Neural progenitor cell (in vitro differentiated cells): ENCODE measurements at regions not wholly inside any gene's neighbourhood (a gene's known extent, or its start where the extent isn't known, plus 50 kb on each side); places are given as distances from the start of the nearest gene placed in this dataset.

ENCODE experiments used
- DNase-seq: peaks from one replicate; pipeline ENCODE4 v3.0.0-alpha.2; 2016; ENCODE audit warnings: low spot score
- H2AFZ ChIP-seq: fragments of 200-600 bp; sonication (generic); replicated peaks from 2 replicates; pipeline ENCODE4 v1.6.1; 2016; ENCODE audit warnings: antibody characterized with exemption
- H3F3A ChIP-seq: fragments of 200-600 bp; sonication (generic); 2 replicates; pipeline ENCODE4 v1.6.1; 2016; ENCODE audit warnings: antibody characterized with exemption, low read depth
- H3K27ac ChIP-seq: fragments of 200-600 bp; sonication (generic); 2 replicates; pipeline ENCODE4 v1.5.1; 2016; ENCODE audit warnings: mild to moderate bottlenecking
- H3K27me3 ChIP-seq: fragments of 200-600 bp; sonication (generic); 2 replicates; pipeline ENCODE4 v1.6.1; 2016; ENCODE audit warnings: mild to moderate bottlenecking, moderate library complexity
- H3K36me3 ChIP-seq: fragments of 200-600 bp; sonication (generic); 2 replicates; pipeline ENCODE4 v1.5.1; 2016
- H3K4me1 ChIP-seq: fragments of 200-600 bp; sonication (generic); 2 replicates; pipeline ENCODE4 v1.6.1; 2016; ENCODE audit warnings: mixed run types
- H3K4me2 ChIP-seq: fragments of 200-600 bp; sonication (generic); 2 replicates; pipeline ENCODE4 v1.6.1; 2016
- H3K4me3 ChIP-seq: fragments of 200-600 bp; sonication (generic); 2 replicates; pipeline ENCODE4 v1.5.1; 2016
- H3K79me2 ChIP-seq: fragments of 200-600 bp; sonication (generic); 2 replicates; pipeline ENCODE4 v1.6.1; 2016; ENCODE audit warnings: low read depth
- H3K9ac ChIP-seq: fragments of 200-600 bp; sonication (generic); 2 replicates; pipeline ENCODE4 v1.6.1; 2016
- H3K9me3 ChIP-seq: fragments of 200-600 bp; sonication (generic); 2 replicates; pipeline ENCODE4 v1.5.1; 2016; ENCODE audit warnings: low read depth
- H4K20me1 ChIP-seq: fragments of 200-600 bp; sonication (generic); 2 replicates; pipeline ENCODE4 v1.6.1; 2016; ENCODE audit warnings: low read depth
- H3K27ac Mint-ChIP-seq: 3 replicates; pipeline ENCODE4 v1.8.0; 2021; ENCODE audit warnings: mixed read lengths
- H3K27me3 Mint-ChIP-seq: 2 replicates; pipeline ENCODE4 v1.8.0; 2022; ENCODE audit warnings: low read depth, mild to moderate bottlenecking, inconsistent platforms, moderate library complexity, mixed read lengths; ENCODE audit not compliant: insufficient read depth
- H3K36me3 Mint-ChIP-seq: 3 replicates; pipeline ENCODE4 v1.8.0; 2021; ENCODE audit warnings: mixed read lengths
- H3K4me1 Mint-ChIP-seq: 3 replicates; pipeline ENCODE4 v1.8.0; 2021; ENCODE audit warnings: mixed read lengths
- H3K4me3 Mint-ChIP-seq: 3 replicates; pipeline ENCODE4 v1.8.0; 2021; ENCODE audit warnings: mild to moderate bottlenecking, moderate library complexity, mixed read lengths
- H3K9me3 Mint-ChIP-seq: 3 replicates; pipeline ENCODE4 v1.8.0; 2020; ENCODE audit warnings: mixed read lengths
- CTCF ChIP-seq: fragments of 200-600 bp; sonication (generic); IDR thresholded peaks from 2 replicates; pipeline ENCODE4 v1.5.1; 2017; ENCODE audit warnings: antibody characterized with exemption, mild to moderate bottlenecking
- EZH2 ChIP-seq: fragments of 200-600 bp; sonication (generic); IDR thresholded peaks from 2 replicates; pipeline ENCODE4 v1.6.1; 2017; ENCODE audit warnings: antibody characterized with exemption, mild to moderate bottlenecking, moderate library complexity
- EZH2phosphoT487 ChIP-seq: fragments of 200-600 bp; sonication (generic); IDR thresholded peaks from 2 replicates; pipeline ENCODE4 v1.6.1; 2017; ENCODE audit warnings: antibody characterized with exemption

DNA sequence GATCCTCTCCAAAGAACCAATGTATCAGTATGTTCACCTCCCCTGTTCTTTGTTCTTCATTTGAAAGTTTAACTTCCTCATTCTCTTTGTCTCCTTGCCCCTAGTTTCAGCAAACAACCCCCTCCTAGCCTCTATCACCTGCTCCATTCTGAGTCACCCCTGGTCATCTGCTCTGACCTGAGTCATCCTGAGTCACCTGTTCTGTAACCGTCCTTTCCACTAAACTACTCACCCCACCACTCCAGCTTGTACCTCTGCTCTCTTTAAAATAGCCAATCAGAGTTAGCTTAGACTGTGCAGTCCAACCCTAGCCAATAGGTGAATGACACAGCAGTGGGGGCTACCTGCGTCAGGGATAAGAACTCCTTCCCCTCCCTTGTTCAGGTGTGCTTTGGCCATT is 249.8 kb upstream of the AADAT start:
- no peaks in the 10 kb centered on the region for H3K27me3 Mint-ChIP-seq
- no peak overlapping the region for H3K27ac Mint-ChIP-seq
- DNase-seq: no peak

GRCh38 chr4:170336238-170336775 is 246.6 kb upstream of the AADAT start:
- Histone ChIP-seq H3K27ac (no peak overlapping the region), H3K36me3 (no peaks in the 10 kb centered on the region), H3K4me1 (no peaks in the 10 kb centered on the region), H3K9me3 (no peaks in the 10 kb centered on the region), H3K9ac (no peak overlapping the region), H4K20me1 (no peaks in the 10 kb centered on the region), H3K4me3 (no peak overlapping the region), H3K27me3 (no peaks in the 10 kb centered on the region), H3K4me2 (no peak overlapping the region), H3K79me2 (no peaks in the 10 kb centered on the region), H2AFZ (no peak overlapping the region), H3F3A (no peaks in the 10 kb centered on the region)
- Mint-ChIP-seq H3K27ac (no peak overlapping the region), H3K36me3 (no peaks in the 10 kb centered on the region), H3K4me1 (no peaks in the 10 kb centered on the region), H3K9me3 (no peaks in the 10 kb centered on the region), H3K27me3 (no peaks in the 10 kb centered on the region), H3K4me3 (no peak overlapping the region)
- TF ChIP-seq EZH2phosphoT487 (no peak), CTCF (no peak), EZH2 (no peak)
- DNase-seq: no peak

More for the DNA sequence above, 249.8 kb upstream of the AADAT start:
- H3K4me2 ChIP-seq: no peak overlapping the region
- Mint-ChIP-seq H3K4me3 (no peak overlapping the region), H3K4me1 (no peaks in the 10 kb centered on the region), H3K36me3 (no peaks in the 10 kb centered on the region), H3K9me3 (peaks cover 7% of the 10 kb centered on the region)
- no peaks in the 10 kb centered on the region for H3K4me1 ChIP-seq
- no peaks in the 10 kb centered on the region for H3K9me3 ChIP-seq
- no peak overlapping the region for H2AFZ ChIP-seq
- no peaks in the 10 kb centered on the region for H4K20me1 ChIP-seq
- no peak for TF ChIP-seq EZH2phosphoT487
- TF ChIP-seq EZH2: no peak
- no peak for TF ChIP-seq CTCF
- H3K9ac ChIP-seq: no peak overlapping the region
- H3F3A ChIP-seq: no peaks in the 10 kb centered on the region
- H3K27ac ChIP-seq: no peak overlapping the region
- no peaks in the 10 kb centered on the region for H3K27me3 ChIP-seq
- no peaks in the 10 kb centered on the region for H3K79me2 ChIP-seq
- H3K4me3 ChIP-seq: no peak overlapping the region
- H3K36me3 ChIP-seq: no peaks in the 10 kb centered on the region

- H3K4me1 ChIP-seq: no peaks in the 10 kb centered on the region
- H3F3A ChIP-seq: no peaks in the 10 kb centered on the region
- no peak for DNase-seq
- Mint-ChIP-seq H3K4me3 (no peak overlapping the region), H3K36me3 (no peaks in the 10 kb centered on the region), H3K4me1 (no peaks in the 10 kb centered on the region), H3K9me3 (peaks cover 7% of the 10 kb centered on the region), H3K27ac (no peak overlapping the region), H3K27me3 (no peaks in the 10 kb centered on the region)
- H3K9me3 ChIP-seq: no peaks in the 10 kb centered on the region
- no peak overlapping the region for H3K9ac ChIP-seq
- no peaks in the 10 kb centered on the region for H3K27me3 ChIP-seq
- H3K79me2 ChIP-seq: no peaks in the 10 kb centered on the region
- H3K27ac ChIP-seq: no peak overlapping the region
- H3K36me3 ChIP-seq: no peaks in the 10 kb centered on the region
- H3K4me2 ChIP-seq: no peak overlapping the region
- no peak overlapping the region for H2AFZ ChIP-seq
- TF ChIP-seq EZH2: no peak
- TF ChIP-seq EZH2phosphoT487: no peak
- no peak for TF ChIP-seq CTCF
- H4K20me1 ChIP-seq: no peaks in the 10 kb centered on the region
- H3K4me3 ChIP-seq: no peak overlapping the region
Observed at GRCh38 chr4:170325599-170325998, 235.8 kb upstream of the AADAT start.
